Stomach (tissue), 8 donors: ENCODE measurements at regions not wholly inside any gene's neighbourhood (a gene's known extent, or its start where the extent isn't known, plus 50 kb on each side); places are given as distances from the start of the nearest gene placed in this dataset.

ENCODE experiments used
- DNase-seq, 2 donors: peaks; one replicate each; pipeline versions ENCODE4 v3.0.0 to v3.0.0-alpha.2; 2013 to 2019
- H3K27ac ChIP-seq, 5 donors: fragments of 200-600 bp in 4 of 5; sonication (generic) in 4 of 5; one replicate each; pipeline ENCODE4 v1.5.1; 2013 to 2019; ENCODE audit warnings: mild to moderate bottlenecking in 1 of 5, moderate library complexity in 1 of 5
- H3K27me3 ChIP-seq, 3 donors: fragments of 200-600 bp; sonication (generic); one replicate each; pipeline ENCODE4 v1.5.1; 2017 to 2019; ENCODE audit warnings: mixed run types in 1 of 3
- H3K36me3 ChIP-seq, 4 donors: fragments of 200-600 bp; sonication (generic); 1 replicate in 3 of 4; 2 replicates in 1 of 4; pipeline ENCODE4 v1.5.1; 2016 to 2019
- H3K4me1 ChIP-seq, 4 donors: fragments of 200-600 bp; sonication (generic); one replicate each; pipeline ENCODE4 v1.5.1; 2016 to 2019
- H3K4me3 ChIP-seq, 4 donors: fragments of 200-600 bp; sonication (generic) in 3 of 4; one replicate each; pipeline ENCODE4 v1.5.1; 2016 to 2019; ENCODE audit warnings: mild to moderate bottlenecking in 1 of 4
- H3K9me3 ChIP-seq, 4 donors: fragments of 200-600 bp; sonication (generic); one replicate each; pipeline ENCODE4 v1.5.1; 2016 to 2019
- CTCF ChIP-seq, 7 experiments: fragments of 450-650 bp in 4 of 7; fragments of 200-600 bp in 3 of 7; sonication (generic) in 3 of 7; IDR thresholded peaks; one replicate each; pipeline ENCODE4 v1.5.1; 2016 to 2019; ENCODE audit warnings: antibody characterized with exemption in 7 of 7, control low read depth in 2 of 7, mild to moderate bottlenecking in 1 of 7
- EP300 ChIP-seq: sonication (generic); formaldehyde crosslinking; IDR thresholded peaks from one replicate; pipeline ENCODE4 v1.6.1; 2017; ENCODE audit warnings: antibody characterized with exemption
- POLR2A ChIP-seq, 4 donors: fragments of 450-650 bp; IDR thresholded peaks; one replicate each; pipeline ENCODE4 v1.6.1; 2016; ENCODE audit warnings: antibody characterized with exemption in 4 of 4, control low read depth in 2 of 4, mild to moderate bottlenecking in 1 of 4, moderate library complexity in 1 of 4
- POLR2AphosphoS5 ChIP-seq, 3 donors: sonication (generic); formaldehyde crosslinking; IDR thresholded peaks; one replicate each; pipeline ENCODE4 v1.6.1; 2016; ENCODE audit warnings: antibody characterized with exemption in 3 of 3
- WGBS, 5 donors: extraction: QIAGEN DNeasy Blood & Tissue Kit in 3 of 5; methylation state at CpG; one replicate each; pipeline versions ENCODE4 v1.1.5 to v1.1.7; 2013 to 2018; 5-methylcytosine and 5-hydroxymethylcytosine counted together
- intact Hi-C: fragments of 100-400 bp; cut with DNase I; formaldehyde crosslinking; loops from one replicate; pipeline ENCODE4 v1.15.1; 2023; ENCODE audit warnings: low total_unique reads
- donor health status: healthy with polysubstance abuse.
- donor health status: Bipolar disorder and iron deficiency.
- donor health status: healthy.

- TF ChIP-seq EP300 = no peak
- TF ChIP-seq POLR2A (IDR thresholded peaks at IDR 0.05) = no peak
- TF ChIP-seq POLR2AphosphoS5 (IDR thresholded peaks at IDR 0.05) = no peak
- no peak for TF ChIP-seq CTCF (IDR thresholded peaks at IDR 0.05)
- Histone ChIP-seq H3K27ac (no peak overlapping the region), H3K9me3 (no peaks in the 10 kb centered on the region), H3K4me1 (no peaks in the 10 kb centered on the region), H3K36me3 (no peaks in the 10 kb centered on the region), H3K27me3 (peaks cover 0 to 49% (median 0%) of the 10 kb centered on the region in 3 donors), H3K4me3 (no peak overlapping the region)
- WGBS, 5 donors = 34 to 53% (median 42%) methylated on average over 4 of the region's 4 CpGs
- intact Hi-C loops = no loop called here
- DNase-seq = no peak
Observed at GRCh38 chr14:94707494-94707893, 62.4 kb downstream of the GSC start.

DNA sequence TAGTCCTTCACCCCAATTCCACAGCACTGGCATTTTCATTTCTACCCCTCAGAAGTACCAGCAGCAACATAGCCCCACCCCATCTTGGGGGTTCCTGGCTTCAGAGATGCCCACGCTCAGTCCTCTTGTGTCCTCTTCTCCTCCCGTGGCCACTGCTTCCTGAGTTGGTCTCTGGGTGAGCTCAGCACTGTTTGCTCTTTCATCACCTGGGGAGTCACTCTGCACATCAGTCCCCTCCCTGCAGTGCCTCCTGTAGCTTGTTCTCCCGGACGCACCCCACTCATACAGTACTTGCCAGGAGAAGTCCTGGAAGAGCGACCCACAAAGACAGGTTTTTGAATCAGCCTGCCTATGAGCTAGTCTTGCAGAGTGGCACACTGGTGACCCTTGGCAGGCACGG is 63.8 kb downstream of the GSC start:
- H3K4me3 ChIP-seq = no peak overlapping the region
- H3K4me1 ChIP-seq = no peaks in the 10 kb centered on the region
- peaks cover 0 to 36% (median 0%) of the 10 kb centered on the region in 3 donors for H3K27me3 ChIP-seq
- no peak for TF ChIP-seq POLR2AphosphoS5 (IDR thresholded peaks at IDR 0.05)
- no peak for TF ChIP-seq EP300
- TF ChIP-seq POLR2A (IDR thresholded peaks at IDR 0.05) = no peak
- no peak for TF ChIP-seq CTCF (IDR thresholded peaks at IDR 0.05)
- intact Hi-C loops = no loop called here
- no peak for DNase-seq
- H3K9me3 ChIP-seq = no peaks in the 10 kb centered on the region
- 58 to 77% (median 63%) methylated on average over 6 of the region's 6 CpGs for WGBS, 5 donors
- H3K36me3 ChIP-seq = no peaks in the 10 kb centered on the region
- no peak overlapping the region for H3K27ac ChIP-seq

GRCh38 chr14:94702629-94703028 is 67.3 kb downstream of the GSC start:
- 36 to 65% (median 58%) methylated on average over 2 of the region's 2 CpGs for WGBS, 5 donors
- H3K4me3 ChIP-seq = no peak overlapping the region
- intact Hi-C loops = no loop called here

DNA sequence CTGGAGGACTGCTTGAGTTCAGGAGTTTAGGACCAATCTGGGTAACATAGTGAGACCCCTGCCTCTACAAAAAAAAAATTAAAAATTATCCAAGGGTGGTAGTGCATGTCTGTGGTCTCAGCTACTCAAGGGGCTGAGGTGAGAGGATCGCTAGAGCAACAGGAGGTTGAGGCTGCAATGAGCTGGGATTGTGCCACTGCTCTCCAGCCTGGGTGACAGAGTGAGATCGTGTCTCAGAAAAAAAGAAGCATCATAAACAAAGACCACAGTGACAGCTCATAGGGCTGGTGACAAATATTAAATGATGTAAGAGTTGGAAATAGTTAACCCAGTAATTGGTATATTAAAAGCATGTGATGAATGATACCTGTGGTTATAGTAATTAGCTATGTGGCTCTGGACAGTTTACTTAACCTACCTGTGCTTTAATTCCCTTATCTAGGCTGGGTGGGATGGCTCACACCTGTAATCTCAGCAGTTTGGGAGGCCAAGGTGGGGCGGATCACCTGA is 68.0 kb downstream of the GSC start:
- DNase-seq = no peak
- intact Hi-C loops = no loop called here
- Histone ChIP-seq H3K9me3 (no peaks in the 10 kb centered on the region), H3K27me3 (peaks cover 0 to 37% (median 0%) of the 10 kb centered on the region in 3 donors), H3K27ac (no peak overlapping the region), H3K36me3 (no peaks in the 10 kb centered on the region), H3K4me1 (no peaks in the 10 kb centered on the region), H3K4me3 (no peak overlapping the region)
- TF ChIP-seq EP300 (no peak), POLR2A (IDR thresholded peaks at IDR 0.05) (no peak), CTCF (IDR thresholded peaks at IDR 0.05) (no peak), POLR2AphosphoS5 (IDR thresholded peaks at IDR 0.05) (no peak)
- 64 to 75% (median 68%) methylated on average over 3 of the region's 3 CpGs for WGBS, 5 donors

More at GRCh38 chr14:94702629-94703028, 67.3 kb downstream of the GSC start:
- Histone ChIP-seq H3K36me3 (no peaks in the 10 kb centered on the region), H3K27ac (no peak overlapping the region), H3K27me3 (peaks cover 0 to 44% (median 0%) of the 10 kb centered on the region in 3 donors), H3K9me3 (no peaks in the 10 kb centered on the region), H3K4me1 (no peaks in the 10 kb centered on the region)
- no peak for DNase-seq
- no peak for TF ChIP-seq CTCF (IDR thresholded peaks at IDR 0.05)
- TF ChIP-seq EP300 = no peak
- TF ChIP-seq POLR2A (IDR thresholded peaks at IDR 0.05) = no peak
- no peak for TF ChIP-seq POLR2AphosphoS5 (IDR thresholded peaks at IDR 0.05)
